ENCODE measurements at regions not wholly inside any gene's neighbourhood (a gene's known extent, or its start where the extent isn't known, plus 50 kb on each side); places are given as distances from the start of the nearest gene placed in this dataset.

DNA sequence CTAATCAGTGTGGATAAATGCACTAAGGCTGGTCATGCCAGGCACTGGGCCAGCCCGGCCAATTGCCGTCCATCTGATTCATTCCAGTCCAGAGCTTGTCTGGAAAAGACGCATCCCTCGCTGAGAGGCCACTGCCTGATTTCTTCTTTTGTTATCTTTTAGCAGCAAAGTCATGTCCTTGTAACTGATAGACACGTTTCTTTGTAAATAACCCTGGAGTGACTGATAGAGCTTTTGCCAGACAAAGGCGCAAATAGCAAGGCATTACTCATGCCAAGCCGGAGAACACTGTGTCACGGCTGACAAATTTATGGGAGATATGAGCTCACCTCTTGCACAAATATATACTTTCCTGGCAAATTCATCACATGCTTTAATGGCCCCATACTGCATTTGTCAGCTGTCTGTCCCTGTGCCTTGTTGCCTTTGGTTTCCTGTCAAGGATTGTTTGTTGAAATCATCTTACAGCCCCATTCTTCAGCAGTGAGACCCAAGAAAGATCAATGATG lies 164.4 kb downstream of the ETAA1 start:
- TF ChIP-seq, protein P1, sequence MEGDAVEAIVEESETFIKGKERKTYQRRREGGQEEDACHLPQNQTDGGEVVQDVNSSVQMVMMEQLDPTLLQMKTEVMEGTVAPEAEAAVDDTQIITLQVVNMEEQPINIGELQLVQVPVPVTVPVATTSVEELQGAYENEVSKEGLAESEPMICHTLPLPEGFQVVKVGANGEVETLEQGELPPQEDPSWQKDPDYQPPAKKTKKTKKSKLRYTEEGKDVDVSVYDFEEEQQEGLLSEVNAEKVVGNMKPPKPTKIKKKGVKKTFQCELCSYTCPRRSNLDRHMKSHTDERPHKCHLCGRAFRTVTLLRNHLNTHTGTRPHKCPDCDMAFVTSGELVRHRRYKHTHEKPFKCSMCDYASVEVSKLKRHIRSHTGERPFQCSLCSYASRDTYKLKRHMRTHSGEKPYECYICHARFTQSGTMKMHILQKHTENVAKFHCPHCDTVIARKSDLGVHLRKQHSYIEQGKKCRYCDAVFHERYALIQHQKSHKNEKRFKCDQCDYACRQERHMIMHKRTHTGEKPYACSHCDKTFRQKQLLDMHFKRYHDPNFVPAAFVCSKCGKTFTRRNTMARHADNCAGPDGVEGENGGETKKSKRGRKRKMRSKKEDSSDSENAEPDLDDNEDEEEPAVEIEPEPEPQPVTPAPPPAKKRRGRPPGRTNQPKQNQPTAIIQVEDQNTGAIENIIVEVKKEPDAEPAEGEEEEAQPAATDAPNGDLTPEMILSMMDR (IDR thresholded peaks at IDR 0.05) = no peak
- no peak for TF ChIP-seq POLR2A (IDR thresholded peaks at IDR 0.05)
